GM21576 (cell line): ENCODE measurements at regions not wholly inside any gene's neighbourhood (a gene's known extent, or its start where the extent isn't known, plus 50 kb on each side); places are given as distances from the start of the nearest gene placed in this dataset.

Experiments used
- ATAC-seq: cut with Tn5 transposase; IDR thresholded peaks from one replicate; pipeline ENCODE4 v1.9.1; 2021; ENCODE audit warnings: mild to moderate bottlenecking, moderate library complexity; ENCODE audit not compliant: unreplicated experiment

DNA sequence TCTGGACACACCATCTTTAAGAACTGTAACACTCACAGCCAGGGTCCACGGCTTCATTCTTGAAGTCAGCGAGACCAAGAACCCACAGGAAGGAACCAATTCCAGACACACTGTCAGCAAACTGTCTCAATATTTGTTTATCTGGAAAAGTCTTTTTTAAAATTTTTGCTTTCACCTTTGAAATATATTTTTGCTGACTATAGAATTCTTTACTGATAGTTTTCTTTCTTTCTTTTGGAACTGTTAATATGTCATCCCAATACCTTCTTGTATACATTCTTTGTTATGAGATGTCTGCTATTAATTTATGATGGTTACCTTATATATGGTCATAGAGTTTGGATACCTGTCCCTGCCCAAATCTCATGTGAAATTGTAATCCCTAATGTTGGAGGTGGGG lies 145.1 kb upstream of the IRX4 start:
- ATAC-seq = no peak

DNA sequence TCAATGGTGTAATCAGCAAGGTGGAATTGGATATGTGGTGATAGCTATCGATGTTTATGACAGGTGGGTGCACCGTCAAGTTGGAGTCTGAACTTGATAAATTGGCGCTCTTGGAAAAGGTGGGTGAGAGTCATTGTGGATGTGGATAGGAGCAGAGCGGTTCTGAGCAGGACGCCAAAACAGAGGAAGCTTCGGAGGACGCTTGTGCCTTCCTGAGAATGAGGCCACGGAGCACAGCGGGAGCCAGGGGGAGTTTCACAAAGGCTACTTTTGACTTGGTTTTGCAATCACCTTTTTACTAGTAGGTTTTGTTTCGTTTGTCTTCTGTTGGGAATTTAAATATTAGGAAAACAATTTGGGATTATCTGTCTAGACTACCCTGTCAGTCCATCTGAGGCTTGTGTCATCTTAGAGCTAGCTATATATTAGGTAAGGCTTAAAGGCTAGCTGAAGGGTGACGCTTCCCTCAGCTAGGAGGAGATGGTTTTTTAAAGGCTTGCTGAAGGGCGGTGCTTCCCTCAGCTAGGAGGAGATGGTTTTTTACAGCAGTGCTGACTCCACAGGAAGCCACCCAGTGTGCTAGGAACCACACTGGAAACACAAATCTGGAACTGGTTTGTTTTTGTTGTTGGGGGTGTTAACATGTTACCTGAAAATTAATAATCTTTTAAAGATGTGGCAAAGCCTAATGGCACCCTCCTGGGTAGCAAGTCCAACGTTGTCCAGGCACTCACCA lies 142.4 kb upstream of the IRX4 start:
- no peak for ATAC-seq

DNA sequence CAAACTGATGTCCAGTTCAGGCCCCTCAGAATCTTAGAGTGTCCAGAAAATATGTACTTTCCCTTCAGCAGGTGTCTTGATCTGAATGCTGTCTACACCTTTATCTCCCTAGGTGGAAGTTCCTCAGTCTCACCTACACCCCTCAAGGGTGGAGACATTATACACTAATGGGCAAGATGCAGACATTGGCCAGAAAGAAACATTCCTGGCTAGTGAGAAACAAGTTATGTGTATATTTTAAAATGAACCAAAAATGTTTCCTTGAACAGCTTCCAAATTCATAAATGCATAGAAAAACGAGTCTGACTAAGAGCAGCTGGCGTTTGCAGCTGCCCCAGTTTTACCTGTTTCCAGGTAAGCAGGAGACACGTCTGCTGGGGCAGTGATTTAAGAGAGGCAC lies 140.5 kb upstream of the IRX4 start:
- no peak for ATAC-seq

- no peak for ATAC-seq
Measured at GRCh38 chr5:2022436-2022835, 139.7 kb upstream of the IRX4 start.

GRCh38 chr5:2021484-2022176 lies 138.9 kb upstream of the IRX4 start:
- no peak for ATAC-seq

DNA sequence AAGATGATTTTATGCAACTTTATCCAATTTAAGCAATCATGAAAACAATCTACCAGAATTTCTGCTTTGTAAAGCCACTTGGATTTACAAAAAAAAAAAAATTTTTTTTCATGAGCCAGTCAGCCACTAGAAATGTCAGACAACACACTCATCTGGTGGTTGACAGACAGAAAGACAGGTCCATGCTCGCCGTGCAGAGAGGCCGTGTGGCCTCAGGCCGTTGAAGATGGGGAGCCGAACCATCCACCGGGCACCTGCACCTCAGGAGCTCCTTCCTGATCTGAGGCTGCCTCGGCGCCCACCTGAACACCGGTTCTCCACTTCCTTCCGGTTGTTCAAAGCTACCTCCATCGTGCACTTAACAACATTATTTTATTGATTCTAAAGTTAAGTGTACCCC lies 138.0 kb upstream of the IRX4 start:
- ATAC-seq = no peak

- no peak for ATAC-seq
Measured at GRCh38 chr5:2019716-2020115, 137.0 kb upstream of the IRX4 start.

GRCh38 chr5:2018390-2018724 lies 135.6 kb upstream of the IRX4 start:
- no peak for ATAC-seq

DNA sequence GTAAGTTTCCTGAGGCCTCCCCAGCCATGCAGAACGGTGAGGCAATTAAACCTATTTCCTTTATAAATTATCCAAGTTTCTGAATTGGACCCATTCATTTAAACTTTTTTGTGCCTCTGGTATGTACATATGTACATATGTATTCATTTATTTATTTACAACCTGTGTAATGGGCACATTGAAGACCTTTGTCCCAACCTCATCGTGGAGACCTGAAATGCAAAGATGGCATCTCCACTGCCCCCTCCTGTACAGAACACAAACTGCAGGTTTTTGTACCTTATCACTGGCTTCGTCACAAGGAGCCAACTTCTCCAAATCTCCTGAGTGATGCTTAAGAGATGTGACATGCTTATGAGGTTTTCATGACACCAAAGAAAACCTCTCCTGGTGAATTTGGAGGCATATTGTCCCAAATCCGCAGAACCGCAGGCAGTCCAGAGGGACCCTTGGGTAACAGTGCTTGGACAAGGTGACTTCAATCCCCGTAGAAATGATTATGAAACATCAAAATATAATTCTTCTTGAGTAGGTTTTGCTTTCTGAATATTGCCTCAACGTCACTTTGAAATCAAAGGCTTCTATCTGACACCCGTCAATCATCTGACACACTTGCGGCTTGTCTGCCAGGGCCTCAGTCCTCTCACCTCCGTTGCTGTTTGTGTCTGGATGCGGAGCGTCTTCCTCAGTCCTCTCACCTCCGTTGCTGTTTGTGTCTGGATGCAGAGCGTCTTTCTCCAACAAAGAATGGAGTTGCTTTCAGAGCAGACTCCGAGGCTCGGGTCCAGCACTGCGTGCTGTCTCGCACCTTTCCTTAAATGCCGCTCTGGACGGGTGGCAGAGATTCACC lies 135.0 kb upstream of the IRX4 start:
- no peak for ATAC-seq

- no peak for ATAC-seq
Measured at GRCh38 chr5:2015961-2016360, 133.2 kb upstream of the IRX4 start.

DNA sequence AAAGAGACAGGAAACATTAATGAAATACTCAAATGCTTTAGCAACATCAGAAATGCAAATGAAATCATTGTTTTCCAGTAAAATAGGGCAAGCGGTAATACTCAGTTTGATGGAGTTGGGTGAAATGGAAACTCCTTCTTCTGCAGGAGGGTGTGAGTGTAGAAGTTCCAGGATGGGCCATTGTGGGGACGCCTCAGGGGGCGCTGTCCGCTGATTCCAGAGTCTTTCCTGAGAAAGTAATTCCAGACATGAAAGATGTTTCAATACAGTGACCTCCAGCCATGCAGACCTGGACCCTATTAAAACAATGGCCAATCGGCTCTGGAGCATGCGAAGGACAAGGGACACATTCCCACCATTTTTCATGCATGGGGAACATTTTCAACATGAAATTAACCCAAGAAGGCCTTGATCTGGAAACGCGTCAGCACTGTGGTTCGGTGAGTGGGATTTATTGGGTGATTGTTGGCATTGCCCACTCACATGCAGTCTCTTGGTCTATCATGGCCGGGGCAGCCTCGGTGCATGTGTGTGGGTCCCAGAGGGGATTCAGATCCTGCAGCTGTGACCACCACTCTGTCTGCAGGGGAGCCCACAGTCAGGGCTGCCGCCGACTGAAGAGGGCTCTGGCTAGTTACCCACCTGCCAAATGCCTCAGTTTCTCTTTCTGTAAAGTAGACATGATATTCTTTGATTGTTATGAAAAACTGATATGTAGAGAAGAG lies 132.6 kb upstream of the IRX4 start:
- ATAC-seq = no peak

DNA sequence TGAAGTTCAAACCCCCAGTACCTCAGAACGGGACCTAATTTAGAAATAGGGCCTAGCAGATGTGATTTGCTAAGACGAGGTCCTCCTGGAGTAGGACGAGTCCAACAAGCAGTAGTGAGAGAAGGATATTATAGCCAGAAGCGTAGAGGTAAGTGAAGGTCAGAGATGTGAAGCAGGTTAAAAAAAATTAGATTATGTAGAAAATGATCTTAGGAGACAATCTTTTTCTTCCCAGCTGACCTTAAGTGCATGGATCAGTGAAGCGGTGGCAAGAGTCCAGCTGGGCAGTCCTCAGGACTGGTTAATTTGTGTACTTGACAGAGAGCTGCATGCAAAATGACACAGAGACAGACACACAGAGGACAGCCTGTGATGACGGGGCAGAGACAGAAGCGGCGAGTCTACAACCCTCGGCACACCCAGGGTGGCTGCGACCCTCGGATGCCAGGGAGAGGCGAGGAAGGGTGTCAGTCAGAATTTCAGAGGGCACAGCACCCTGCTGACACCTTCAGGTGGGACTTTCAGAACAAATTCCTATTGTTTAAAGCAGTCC lies 131.4 kb upstream of the IRX4 start:
- ATAC-seq = no peak

GRCh38 chr5:2013301-2014057 lies 130.8 kb upstream of the IRX4 start:
- ATAC-seq = no peak

- ATAC-seq = no peak
Measured at GRCh38 chr5:2012885-2013284, 130.2 kb upstream of the IRX4 start.

DNA sequence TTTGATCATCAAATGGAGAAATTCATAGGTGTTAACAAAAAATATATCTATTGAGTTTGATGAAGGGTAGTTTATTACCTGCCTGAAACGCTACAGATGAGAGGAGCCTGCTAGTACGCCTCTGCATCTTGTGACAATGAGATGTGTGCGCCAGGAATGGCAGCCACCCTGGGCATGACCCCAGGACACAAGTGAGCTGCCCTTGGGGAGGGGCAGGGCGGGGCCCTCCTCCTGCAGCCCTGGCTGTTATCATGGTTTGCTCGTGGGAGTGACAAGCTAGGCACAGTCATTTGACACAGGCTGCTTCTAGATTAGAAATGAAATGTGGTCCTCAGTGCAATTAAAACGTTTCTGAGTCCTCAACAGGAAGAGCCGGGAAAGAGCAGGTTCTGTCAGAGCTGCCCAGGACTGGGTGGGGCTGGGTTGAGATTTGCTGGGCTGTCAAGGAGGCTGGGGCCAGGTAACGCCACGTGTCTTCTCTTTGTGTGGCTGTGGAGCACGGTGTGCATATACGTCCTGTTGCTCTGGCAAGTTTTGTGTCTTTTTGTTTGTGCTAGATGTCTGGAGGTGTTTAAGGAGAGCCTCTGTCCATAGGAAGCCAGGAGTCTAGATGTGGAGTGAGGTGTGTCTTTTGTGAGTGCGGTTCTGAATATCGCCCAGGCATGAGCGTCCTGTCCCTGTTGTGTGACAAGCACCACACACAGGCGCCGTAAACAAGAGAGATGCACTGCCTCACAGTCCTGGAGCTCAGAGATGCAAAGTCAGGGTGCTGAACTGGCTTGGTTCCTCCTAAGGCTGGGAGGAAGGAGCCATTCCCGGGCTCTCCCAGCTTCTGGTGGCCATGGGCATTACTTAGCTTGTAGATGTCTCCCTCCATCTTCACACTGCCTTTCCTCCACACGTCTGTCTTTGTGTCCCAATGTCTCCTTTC lies 129.0 kb upstream of the IRX4 start:
- ATAC-seq = no peak

DNA sequence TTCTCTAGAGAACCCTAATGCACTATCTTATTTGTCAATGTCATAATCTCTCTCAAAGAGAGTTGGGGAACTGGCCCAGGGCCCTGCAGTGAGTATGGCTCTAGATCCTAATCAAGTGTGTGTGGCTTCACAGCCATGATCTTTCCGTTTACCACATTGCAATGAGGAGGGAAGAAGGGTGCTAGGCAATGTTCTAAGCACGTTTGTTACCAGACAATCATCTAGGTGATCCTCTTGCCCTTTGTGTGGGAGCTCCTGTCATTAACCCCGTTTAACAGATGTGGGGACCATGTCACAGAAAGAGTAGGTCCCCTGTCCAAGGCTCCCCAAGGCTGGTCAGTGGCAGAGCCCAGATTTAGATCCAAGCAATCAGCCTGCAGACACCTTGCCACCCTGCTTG lies 128.2 kb upstream of the IRX4 start:
- ATAC-seq = no peak

GRCh38 chr5:2009986-2010914 lies 127.5 kb upstream of the IRX4 start:
- no peak for ATAC-seq
